NCI-H1436 treated with DMSO at 0.1 percent for 48 hours (cell line): ENCODE measurements at regions not wholly inside any gene's neighbourhood (a gene's known extent, or its start where the extent isn't known, plus 50 kb on each side); places are given as distances from the start of the nearest gene placed in this dataset.
"Not testable (repeated sequence)": the region's sequence is repeated elsewhere in the genome, so short reads cannot be mapped to it uniquely, and the experiment has no call there.

Experiments
- DNase-seq: peaks from one replicate; lab custom pipeline; 2025; lab: John Stamatoyannopoulos, UW

- not testable (repeated sequence) for DNase-seq
These were observed 71.0 kb upstream of the SH3GLB1 start for GRCh38 chr1:86633306-86633838.

- DNase-seq, result no peak
These were observed 70.5 kb upstream of the SH3GLB1 start for GRCh38 chr1:86633921-86634320.

GRCh38 chr1:86636898-86637297 is 67.5 kb upstream of the SH3GLB1 start:
- no peak for DNase-seq

- no peak for DNase-seq
These were observed 64.2 kb upstream of the SH3GLB1 start for GRCh38 chr1:86640161-86640670.

- no peak for DNase-seq
These were observed 63.1 kb upstream of the SH3GLB1 start for GRCh38 chr1:86641318-86641717.

- not testable (repeated sequence) for DNase-seq
These were observed 59.7 kb upstream of the SH3GLB1 start for GRCh38 chr1:86644655-86645054.

- DNase-seq, result no peak
These were observed 58.5 kb upstream of the SH3GLB1 start for GRCh38 chr1:86645851-86646250.

- DNase-seq, result no peak
These were observed 58.1 kb upstream of the SH3GLB1 start for GRCh38 chr1:86646256-86646655.

- peak; percentile 69 for DNase-seq
These were observed 56.1 kb upstream of the SH3GLB1 start for GRCh38 chr1:86648255-86648654.

- DNase-seq, result no peak
These were observed 54.8 kb upstream of the SH3GLB1 start for GRCh38 chr1:86649618-86650017.

GRCh38 chr1:86650065-86650464 is 54.3 kb upstream of the SH3GLB1 start:
- no peak for DNase-seq
